Activated naive CD4-positive, alpha-beta T cell treated with anti-CD3 and anti-CD28 coated beads, Interleukin-2, amount 50 U/mL, for 72 hours (primary cell): ENCODE measurements at regions not wholly inside any gene's neighbourhood (a gene's known extent, or its start where the extent isn't known, plus 50 kb on each side); places are given as distances from the start of the nearest gene placed in this dataset.
"Not testable (repeated sequence)": the region's sequence is repeated elsewhere in the genome, so short reads cannot be mapped to it uniquely, and the experiment has no call there.

Source experiments
- ATAC-seq, 2 donors: fragments of 150-1000 bp; cut with Tn5 transposase; 2 replicates each; pipeline ENCODE4 v1.10.0; 2021; ENCODE audit warnings: mild to moderate bottlenecking in 2 of 2, moderate library complexity in 2 of 2
- DNase-seq, 2 donors: peaks; one replicate each; pipeline ENCODE4 v3.0.0; 2021 to 2022; ENCODE audit warnings: low spot score in 2 of 2
- H3K27ac Mint-ChIP-seq, 2 donors: one replicate each; pipeline ENCODE4 v1.8.0; 2022; ENCODE audit warnings: mild to moderate bottlenecking in 2 of 2, mixed read lengths in 2 of 2
- H3K36me3 Mint-ChIP-seq, 2 donors: one replicate each; pipeline ENCODE4 v1.8.0; 2022; ENCODE audit warnings: mixed read lengths in 2 of 2
- H3K9me3 Mint-ChIP-seq, 2 donors: one replicate each; pipeline ENCODE4 v1.8.0; 2022; ENCODE audit warnings: mixed read lengths in 2 of 2

- H3K9me3 Mint-ChIP-seq, result no peaks in the 10 kb centered on the region
- no peak for DNase-seq
- H3K27ac Mint-ChIP-seq, result no peak overlapping the region
- H3K36me3 Mint-ChIP-seq, result no peaks in the 10 kb centered on the region
- ATAC-seq, result no peak
Measured at GRCh38 chr11:82080160-82080559, 653.5 kb downstream of the FAM181B start.

DNA sequence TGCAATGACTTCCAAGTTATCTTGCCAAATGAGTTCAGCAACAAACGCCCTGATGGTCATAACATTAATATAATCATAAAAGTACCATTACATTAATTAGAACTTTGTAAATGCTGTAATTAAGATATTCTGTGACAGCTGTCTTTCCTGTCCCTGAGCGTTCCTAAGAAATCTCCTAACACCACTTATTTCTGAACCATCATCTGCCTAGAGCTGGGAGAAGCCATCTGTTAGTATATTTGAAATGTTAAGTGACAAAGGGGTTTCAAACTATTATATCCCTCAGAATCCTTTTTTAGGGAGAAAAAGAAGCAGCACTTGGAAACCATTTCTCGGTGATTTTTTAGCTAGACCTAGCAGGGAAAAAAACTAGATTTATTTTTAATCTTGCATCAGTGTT is 657.5 kb downstream of the FAM181B start:
- Mint-ChIP-seq H3K9me3 (no peaks in the 10 kb centered on the region), H3K36me3 (no peaks in the 10 kb centered on the region), H3K27ac (no peak overlapping the region)
- ATAC-seq (no peak), DNase-seq (no peak)

DNA sequence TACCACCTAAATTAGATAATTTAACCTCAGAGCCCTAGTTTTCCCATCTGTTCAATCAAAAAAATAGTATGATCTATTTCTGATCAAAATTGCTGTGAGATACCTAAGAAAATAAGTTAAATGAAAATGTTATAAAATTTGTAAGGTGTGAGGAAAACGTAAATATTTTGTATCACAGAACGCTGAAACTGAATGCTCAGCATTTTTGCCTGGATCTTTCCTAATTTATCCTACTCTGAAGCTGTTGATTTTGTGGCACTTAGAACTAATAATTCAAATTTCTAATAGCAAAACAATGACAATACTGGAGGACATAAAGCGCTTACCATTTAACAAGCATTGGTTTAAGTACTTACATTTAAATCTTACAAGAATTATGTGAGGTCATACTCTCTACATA is 674.2 kb downstream of the FAM181B start:
- ATAC-seq (no peak), DNase-seq (no peak)
- H3K27ac Mint-ChIP-seq, result no peak overlapping the region
- no peaks in the 10 kb centered on the region for H3K9me3 Mint-ChIP-seq
- H3K36me3 Mint-ChIP-seq, result no peaks in the 10 kb centered on the region

DNA sequence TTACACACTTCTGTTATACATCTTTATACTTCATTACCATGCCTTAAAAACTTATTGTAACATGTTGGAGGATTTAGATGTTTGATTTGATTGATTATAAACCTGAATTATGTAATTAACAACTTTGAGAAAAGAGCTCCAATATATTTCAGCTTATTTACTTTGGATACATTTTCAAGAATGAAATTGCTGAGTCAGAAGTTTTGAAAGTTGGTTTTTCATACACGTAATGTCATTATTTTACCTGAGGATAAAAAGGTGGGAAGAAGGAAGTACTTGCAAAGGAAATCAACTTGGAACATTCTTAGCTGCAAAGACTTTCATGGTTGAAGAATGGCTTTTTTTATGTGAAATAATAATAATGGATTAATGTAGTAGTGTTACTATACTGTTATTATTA is 677.2 kb downstream of the FAM181B start:
- Mint-ChIP-seq H3K27ac (no peak overlapping the region), H3K9me3 (no peaks in the 10 kb centered on the region)

GRCh38 chr11:82049199-82049598 is 684.5 kb downstream of the FAM181B start:
- no peak overlapping the region for H3K27ac Mint-ChIP-seq
- peaks cover 9 to 15% of the 10 kb centered on the region in 2 donors for H3K9me3 Mint-ChIP-seq
- peaks cover 10% of the 10 kb centered on the region in 2 donors for H3K36me3 Mint-ChIP-seq
- DNase-seq, result no peak
- no peak for ATAC-seq

More for the DNA sequence above, 677.2 kb downstream of the FAM181B start:
- H3K36me3 Mint-ChIP-seq, result no peaks in the 10 kb centered on the region
- no peak for ATAC-seq
- DNase-seq, result no peak

DNA sequence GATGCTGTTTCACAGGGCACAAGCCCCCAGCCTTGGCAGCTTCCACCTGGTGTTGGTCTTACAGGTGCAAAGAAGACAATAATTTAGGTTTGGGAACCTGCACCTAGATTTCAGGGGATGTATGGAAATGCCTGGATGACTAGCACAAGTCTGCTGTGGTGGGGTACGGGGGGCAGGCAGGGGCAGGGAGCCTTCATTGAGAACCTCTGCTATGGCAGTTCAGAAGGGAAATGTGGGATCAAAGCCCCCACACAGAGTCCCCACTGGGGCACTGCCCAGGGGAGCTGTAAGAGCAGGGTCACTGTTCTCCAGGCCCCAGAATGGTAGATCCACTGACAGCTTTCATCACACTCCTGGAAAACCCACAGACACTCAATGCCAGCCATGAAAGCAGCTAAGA is 686.5 kb downstream of the FAM181B start:
- Mint-ChIP-seq H3K9me3 (peaks cover 9 to 15% of the 10 kb centered on the region in 2 donors), H3K27ac (no peak overlapping the region)
- no peak for ATAC-seq

GRCh38 chr11:82046778-82047177 is 686.9 kb downstream of the FAM181B start:
- ATAC-seq (no peak), DNase-seq (no peak)
- peaks cover 10% of the 10 kb centered on the region in 2 donors for H3K36me3 Mint-ChIP-seq
- no peak overlapping the region for H3K27ac Mint-ChIP-seq
- peaks cover 9 to 15% of the 10 kb centered on the region in 2 donors for H3K9me3 Mint-ChIP-seq

More for the DNA sequence above, 686.5 kb downstream of the FAM181B start:
- H3K36me3 Mint-ChIP-seq, result peaks cover 10% of the 10 kb centered on the region in 2 donors
- no peak for DNase-seq

GRCh38 chr11:82045748-82046457 is 687.8 kb downstream of the FAM181B start:
- DNase-seq (no peak), ATAC-seq (peak; percentile 22 to 90)
- peaks cover 9 to 15% of the 10 kb centered on the region in 2 donors for H3K9me3 Mint-ChIP-seq
- H3K36me3 Mint-ChIP-seq, result peaks cover 10% of the 10 kb centered on the region in 2 donors
- no peak overlapping the region for H3K27ac Mint-ChIP-seq

- ATAC-seq (no peak), DNase-seq (no peak)
- Mint-ChIP-seq H3K36me3 (peaks cover 10% of the 10 kb centered on the region in 2 donors), H3K9me3 (peaks cover 9 to 14% of the 10 kb centered on the region in 2 donors), H3K27ac (no peak overlapping the region)
Measured at GRCh38 chr11:82043316-82043715, 690.3 kb downstream of the FAM181B start.

DNA sequence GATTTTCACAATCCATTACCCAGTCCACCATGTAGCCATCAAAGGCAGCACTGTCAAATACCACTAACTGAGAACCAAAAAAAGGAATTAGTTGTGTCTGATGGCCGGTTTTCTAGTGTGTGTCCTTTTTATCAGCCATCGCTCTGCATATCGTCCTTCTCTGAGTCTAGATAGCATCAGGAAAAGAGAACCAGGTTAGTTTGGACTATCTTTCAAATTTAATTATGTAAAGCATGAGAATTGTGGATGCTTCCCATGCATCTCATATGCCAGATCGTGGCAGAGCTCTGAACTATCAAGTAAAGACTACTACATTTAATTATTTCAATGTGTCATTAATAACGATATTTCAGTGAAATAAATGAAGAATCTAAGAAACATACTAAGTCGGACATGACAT is 691.9 kb downstream of the FAM181B start:
- peaks cover 7% of the 10 kb centered on the region in 2 donors for H3K36me3 Mint-ChIP-seq
- H3K27ac Mint-ChIP-seq, result no peak overlapping the region
- ATAC-seq (no peak), DNase-seq (no peak)
- peaks cover 7 to 9% of the 10 kb centered on the region in 2 donors for H3K9me3 Mint-ChIP-seq

GRCh38 chr11:82038154-82038553 is 695.5 kb downstream of the FAM181B start:
- DNase-seq (no peak), ATAC-seq (no peak)
- Mint-ChIP-seq H3K9me3 (no peaks in the 10 kb centered on the region), H3K27ac (no peak overlapping the region), H3K36me3 (no peaks in the 10 kb centered on the region)

DNA sequence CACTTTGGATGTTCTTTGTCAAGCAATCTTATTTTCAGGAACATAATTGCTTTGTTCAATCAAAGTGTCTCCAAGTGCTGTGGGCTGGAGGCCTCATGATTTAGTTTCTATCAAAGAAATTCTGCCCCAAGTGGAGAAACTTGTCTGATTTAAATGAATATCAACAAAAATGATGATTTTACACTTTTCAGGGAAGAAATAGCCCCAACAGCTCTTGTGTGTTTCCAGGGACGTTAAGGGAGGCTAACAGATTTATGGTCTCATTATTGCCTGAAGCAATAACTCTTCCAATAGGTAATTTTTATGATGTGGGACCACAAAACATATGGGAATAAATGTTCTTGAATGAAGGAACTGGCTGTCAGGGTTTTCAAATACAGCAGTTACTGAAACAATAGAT is 699.1 kb downstream of the FAM181B start:
- no peak for ATAC-seq
- no peak for DNase-seq

GRCh38 chr11:82027335-82027734 is 706.3 kb downstream of the FAM181B start:
- not testable (repeated sequence) for H3K36me3 Mint-ChIP-seq, H3K9me3 Mint-ChIP-seq, DNase-seq, H3K27ac Mint-ChIP-seq, ATAC-seq

More for the DNA sequence above, 699.1 kb downstream of the FAM181B start:
- no peaks in the 10 kb centered on the region for H3K9me3 Mint-ChIP-seq
- no peaks in the 10 kb centered on the region for H3K36me3 Mint-ChIP-seq
- no peak overlapping the region for H3K27ac Mint-ChIP-seq

DNA sequence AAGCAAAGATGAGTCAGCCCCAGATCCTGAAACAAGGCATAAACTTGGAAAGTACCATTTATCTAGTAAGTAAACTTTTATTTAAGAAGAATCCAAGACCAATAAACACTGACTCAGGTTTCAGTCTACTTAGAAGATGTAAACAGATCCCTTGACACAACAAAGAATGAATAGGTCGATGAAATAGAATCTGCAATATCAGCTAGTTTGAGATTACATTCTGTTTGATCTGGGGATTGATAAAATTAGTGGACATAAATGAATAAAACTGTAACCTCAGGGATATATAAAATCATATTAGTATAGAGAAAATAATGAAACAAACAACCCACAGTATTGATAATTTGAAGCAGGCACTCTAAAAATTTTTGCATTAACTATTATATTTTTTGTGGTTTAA is 708.9 kb downstream of the FAM181B start:
- no peak for DNase-seq
- no peak overlapping the region for H3K27ac Mint-ChIP-seq
- no peaks in the 10 kb centered on the region for H3K9me3 Mint-ChIP-seq
- H3K36me3 Mint-ChIP-seq, result no peaks in the 10 kb centered on the region
- ATAC-seq, result no peak

DNA sequence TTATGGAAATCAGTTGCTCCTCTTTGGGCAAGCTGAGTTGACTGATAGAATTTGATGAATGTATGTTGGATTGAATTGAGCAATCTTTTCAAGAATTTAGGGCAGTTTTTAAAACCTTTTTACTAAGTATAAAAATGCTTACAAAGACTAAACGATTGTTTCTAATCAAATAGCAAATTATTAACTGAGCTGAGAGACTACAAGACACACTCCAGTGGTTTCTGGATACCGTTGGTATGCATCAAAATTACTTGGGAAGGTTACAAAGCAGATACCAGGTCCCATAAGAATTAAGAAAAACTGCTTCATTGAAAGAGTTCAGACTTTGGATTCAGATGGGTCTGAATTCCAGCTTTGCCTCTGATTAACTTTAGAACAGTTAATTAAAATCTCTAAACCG is 721.4 kb downstream of the FAM181B start:
- Mint-ChIP-seq H3K36me3 (no peaks in the 10 kb centered on the region), H3K9me3 (no peaks in the 10 kb centered on the region), H3K27ac (no peak overlapping the region)
- ATAC-seq, result no peak
- no peak for DNase-seq

- no peak overlapping the region for H3K27ac Mint-ChIP-seq
- H3K9me3 Mint-ChIP-seq, result no peaks in the 10 kb centered on the region
- H3K36me3 Mint-ChIP-seq, result no peaks in the 10 kb centered on the region
- DNase-seq, result no peak
- no peak for ATAC-seq
Measured at GRCh38 chr11:82009133-82009532, 724.5 kb downstream of the FAM181B start.

DNA sequence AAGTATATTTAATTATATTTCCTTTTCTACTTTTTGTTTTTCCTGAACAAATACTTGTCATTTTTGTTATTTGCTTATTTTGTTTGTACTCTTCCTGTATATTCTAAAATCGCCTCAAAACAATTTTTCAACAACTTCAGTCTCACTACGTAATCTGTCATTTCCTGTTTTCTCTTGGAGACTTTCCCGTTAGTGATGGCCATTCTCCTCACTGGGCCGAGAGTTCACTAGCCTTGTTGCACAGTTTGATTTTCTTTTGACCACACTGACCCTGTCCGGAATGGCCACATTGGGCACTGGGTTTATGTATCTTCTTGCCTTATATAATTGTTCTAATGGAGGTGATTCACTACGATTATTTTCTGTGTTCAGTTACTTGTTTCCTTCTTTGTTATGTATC is 726.1 kb downstream of the FAM181B start:
- no peaks in the 10 kb centered on the region for H3K36me3 Mint-ChIP-seq
- no peak for ATAC-seq
- no peak for DNase-seq
- no peak overlapping the region for H3K27ac Mint-ChIP-seq
- H3K9me3 Mint-ChIP-seq, result peaks cover 0 to 4% of the 10 kb centered on the region in 2 donors

GRCh38 chr11:82004537-82005213 is 729.0 kb downstream of the FAM181B start:
- DNase-seq (peak in 1 of 2 donors; percentile 6), ATAC-seq (peak; percentile 68 to 88)
- Mint-ChIP-seq H3K36me3 (peaks cover 0 to 5% of the 10 kb centered on the region in 2 donors), H3K9me3 (peaks cover 4% of the 10 kb centered on the region in 2 donors), H3K27ac (peak overlapping the region; percentile 0 to 3)
